KMS-11 (cell line): ENCODE measurements at regions not wholly inside any gene's neighbourhood (a gene's known extent, or its start where the extent isn't known, plus 50 kb on each side); places are given as distances from the start of the nearest gene placed in this dataset.

ENCODE experiments used
- H2AFZ ChIP-seq: fragments of 200-600 bp; sonication (generic); 2 replicates; pipeline ENCODE4 v1.6.1; 2016; ENCODE audit warnings: antibody characterized with exemption, mixed run types, low read depth
- H3K27ac ChIP-seq: fragments of 200-600 bp; sonication (generic); 2 replicates; pipeline ENCODE4 v1.6.1; 2016; ENCODE audit warnings: mild to moderate bottlenecking, mixed run types
- H3K27me3 ChIP-seq: fragments of 200-600 bp; sonication (generic); 2 replicates; pipeline ENCODE4 v1.6.1; 2017; ENCODE audit warnings: mild to moderate bottlenecking, low read depth, mixed run types, moderate library complexity; ENCODE audit not compliant: insufficient read depth
- H3K36me3 ChIP-seq: fragments of 200-600 bp; sonication (generic); 2 replicates; pipeline ENCODE4 v1.6.1; 2017; ENCODE audit warnings: mild to moderate bottlenecking, mixed run types; ENCODE audit not compliant: insufficient read depth
- H3K4me1 ChIP-seq: fragments of 200-600 bp; sonication (generic); 2 replicates; pipeline ENCODE4 v1.6.1; 2016; ENCODE audit warnings: mild to moderate bottlenecking, low read depth, mixed run types; ENCODE audit not compliant: poor library complexity, severe bottlenecking
- H3K4me2 ChIP-seq: fragments of 200-600 bp; sonication (generic); 2 replicates; pipeline ENCODE4 v1.7.0; 2016; ENCODE audit warnings: mild to moderate bottlenecking, mixed run types
- H3K4me3 ChIP-seq: fragments of 200-600 bp; sonication (generic); IDR thresholded peaks from 2 replicates; pipeline ENCODE4 v1.6.1; 2017; ENCODE audit warnings: low read depth, low read length, mixed read lengths; ENCODE audit not compliant: insufficient read depth
- H3K79me2 ChIP-seq: fragments of 200-600 bp; sonication (generic); 2 replicates; pipeline ENCODE4 v1.6.1; 2016; ENCODE audit warnings: low read depth, mixed run types; ENCODE audit not compliant: insufficient read depth
- H3K9ac ChIP-seq: fragments of 200-600 bp; sonication (generic); 2 replicates; pipeline ENCODE4 v1.6.1; 2016; ENCODE audit warnings: mild to moderate bottlenecking, mixed run types
- H4K20me1 ChIP-seq: fragments of 200-600 bp; sonication (generic); 2 replicates; pipeline ENCODE4 v1.6.1; 2016; ENCODE audit warnings: mild to moderate bottlenecking, mixed run types; ENCODE audit not compliant: insufficient read depth
- TF ChIP-seq, protein P1 (sequence below): fragments of 200-600 bp; sonication (generic); conservative IDR thresholded peaks from 2 replicates; pipeline ENCODE4 v1.6.1; 2017; ENCODE audit warnings: low read depth, mild to moderate bottlenecking, antibody characterized with exemption, low read length, moderate library complexity, mixed read lengths

DNA sequence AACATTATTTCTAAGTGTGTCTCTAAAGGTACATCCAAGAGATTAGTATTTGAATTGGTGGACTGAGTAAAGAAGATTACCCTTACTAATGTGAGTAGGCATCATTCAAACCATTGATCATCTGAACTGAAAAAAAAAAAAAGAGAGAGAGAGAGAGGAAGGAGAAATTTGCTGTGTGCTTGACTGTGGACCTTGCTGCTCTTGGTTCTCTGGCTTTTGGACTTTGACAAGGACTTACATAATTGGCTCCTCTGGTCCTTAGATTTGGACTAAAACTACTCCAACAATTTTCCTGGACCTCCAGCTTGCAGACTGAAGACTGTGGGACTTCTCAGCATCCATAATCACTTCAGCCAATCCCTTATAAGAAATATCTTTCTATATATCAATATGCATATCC lies 1091.9 kb upstream of the EDIL3 start:
- Histone ChIP-seq H3K27me3 (no peaks in the 10 kb centered on the region), H3K36me3 (no peaks in the 10 kb centered on the region), H3K4me2 (no peak overlapping the region), H2AFZ (no peak overlapping the region), H4K20me1 (no peaks in the 10 kb centered on the region), H3K27ac (no peak overlapping the region), H3K79me2 (no peaks in the 10 kb centered on the region), H3K4me3 (no peak overlapping the region), H3K9ac (no peak overlapping the region), H3K4me1 (no peaks in the 10 kb centered on the region)
- TF ChIP-seq, protein P1, sequence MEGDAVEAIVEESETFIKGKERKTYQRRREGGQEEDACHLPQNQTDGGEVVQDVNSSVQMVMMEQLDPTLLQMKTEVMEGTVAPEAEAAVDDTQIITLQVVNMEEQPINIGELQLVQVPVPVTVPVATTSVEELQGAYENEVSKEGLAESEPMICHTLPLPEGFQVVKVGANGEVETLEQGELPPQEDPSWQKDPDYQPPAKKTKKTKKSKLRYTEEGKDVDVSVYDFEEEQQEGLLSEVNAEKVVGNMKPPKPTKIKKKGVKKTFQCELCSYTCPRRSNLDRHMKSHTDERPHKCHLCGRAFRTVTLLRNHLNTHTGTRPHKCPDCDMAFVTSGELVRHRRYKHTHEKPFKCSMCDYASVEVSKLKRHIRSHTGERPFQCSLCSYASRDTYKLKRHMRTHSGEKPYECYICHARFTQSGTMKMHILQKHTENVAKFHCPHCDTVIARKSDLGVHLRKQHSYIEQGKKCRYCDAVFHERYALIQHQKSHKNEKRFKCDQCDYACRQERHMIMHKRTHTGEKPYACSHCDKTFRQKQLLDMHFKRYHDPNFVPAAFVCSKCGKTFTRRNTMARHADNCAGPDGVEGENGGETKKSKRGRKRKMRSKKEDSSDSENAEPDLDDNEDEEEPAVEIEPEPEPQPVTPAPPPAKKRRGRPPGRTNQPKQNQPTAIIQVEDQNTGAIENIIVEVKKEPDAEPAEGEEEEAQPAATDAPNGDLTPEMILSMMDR = no peak

DNA sequence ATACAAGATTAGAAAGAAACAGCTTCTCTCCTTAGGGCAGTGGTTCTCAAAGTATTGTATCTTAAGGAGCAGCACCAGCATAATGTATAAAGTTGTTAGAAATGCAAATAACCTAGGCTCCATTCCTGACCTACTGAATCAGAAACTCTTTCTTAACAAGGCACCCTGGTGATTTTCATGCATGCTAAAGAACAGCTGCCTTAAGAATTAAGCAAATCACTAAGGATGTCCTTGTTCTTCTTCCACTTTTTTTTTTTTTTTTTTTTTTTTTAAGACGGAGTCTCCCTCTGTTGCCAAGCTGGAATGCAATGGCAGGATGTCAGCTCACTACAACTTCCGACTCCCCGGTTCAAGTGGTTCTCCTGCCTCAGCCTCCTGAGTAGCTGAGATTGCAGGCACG lies 1095.2 kb upstream of the EDIL3 start:
- TF ChIP-seq, protein P1 = no peak
- H4K20me1 ChIP-seq = no peaks in the 10 kb centered on the region

DNA sequence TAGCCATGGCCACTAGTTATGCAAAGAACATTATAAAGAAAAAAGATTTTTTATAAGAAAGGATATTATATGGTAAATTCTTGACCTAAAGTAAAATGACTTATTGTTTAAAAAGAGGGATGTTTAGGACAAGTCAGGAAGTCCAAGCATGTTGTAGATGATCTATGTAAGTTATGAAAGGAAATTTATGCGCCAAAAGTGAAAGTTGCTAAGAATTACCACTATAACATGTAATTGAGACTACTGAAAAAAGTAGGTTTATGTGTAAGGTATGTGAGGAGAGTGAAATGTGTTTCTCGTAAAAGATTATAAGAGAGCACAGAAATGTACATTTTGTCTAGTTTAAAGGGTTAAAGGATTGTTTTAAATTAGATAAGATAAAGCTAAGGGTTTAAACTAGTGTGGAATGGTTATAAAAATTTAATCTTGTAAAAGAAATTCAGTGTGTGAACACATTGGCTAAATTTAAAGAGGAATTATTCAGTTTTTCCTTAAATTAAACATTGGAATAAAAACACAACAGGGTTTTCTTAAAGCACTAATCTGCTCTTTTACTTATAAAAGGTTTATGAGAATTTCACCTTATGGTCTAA lies 1100.4 kb upstream of the EDIL3 start:
- Histone ChIP-seq H2AFZ (no peak overlapping the region), H3K4me2 (no peak overlapping the region), H3K27me3 (no peaks in the 10 kb centered on the region), H3K9ac (no peak overlapping the region), H3K27ac (no peak overlapping the region), H3K36me3 (no peaks in the 10 kb centered on the region), H3K4me1 (no peaks in the 10 kb centered on the region), H3K4me3 (no peak overlapping the region), H3K79me2 (no peaks in the 10 kb centered on the region), H4K20me1 (no peaks in the 10 kb centered on the region)
- TF ChIP-seq, protein P1 = no peak

More for the DNA sequence above, 1095.2 kb upstream of the EDIL3 start:
- Histone ChIP-seq H3K9ac (no peak overlapping the region), H3K4me1 (no peaks in the 10 kb centered on the region), H3K27ac (no peak overlapping the region), H3K79me2 (no peaks in the 10 kb centered on the region), H2AFZ (no peak overlapping the region), H3K4me3 (no peak overlapping the region), H3K36me3 (no peaks in the 10 kb centered on the region), H3K27me3 (no peaks in the 10 kb centered on the region), H3K4me2 (no peak overlapping the region)

DNA sequence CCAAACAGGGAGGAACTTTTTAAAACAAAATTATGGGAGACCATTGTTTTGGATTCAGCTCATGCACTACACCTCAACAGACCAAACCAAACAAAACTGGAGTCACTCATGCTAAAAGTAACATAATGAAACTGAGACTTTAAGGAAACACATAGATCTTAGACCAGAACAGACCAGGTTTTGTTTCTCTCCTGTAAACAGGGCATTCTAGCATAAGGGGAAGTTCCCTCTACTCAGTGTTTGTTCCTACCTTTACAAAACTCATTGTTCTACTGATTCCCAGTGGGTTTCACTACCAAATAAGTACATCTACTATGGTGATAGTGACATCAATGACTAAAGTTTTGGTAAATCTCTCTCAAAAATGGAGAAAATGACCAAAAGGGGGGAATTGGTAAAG lies 1103.6 kb upstream of the EDIL3 start:
- Histone ChIP-seq H3K27ac (no peak overlapping the region), H4K20me1 (no peaks in the 10 kb centered on the region), H3K9ac (no peak overlapping the region), H2AFZ (no peak overlapping the region), H3K4me2 (no peak overlapping the region), H3K79me2 (no peaks in the 10 kb centered on the region), H3K4me1 (no peaks in the 10 kb centered on the region), H3K36me3 (no peaks in the 10 kb centered on the region), H3K4me3 (no peak overlapping the region), H3K27me3 (no peaks in the 10 kb centered on the region)
- TF ChIP-seq, protein P1 = no peak
